GM12872 (cell line): ENCODE measurements at regions not wholly inside any gene's neighbourhood (a gene's known extent, or its start where the extent isn't known, plus 50 kb on each side); places are given as distances from the start of the nearest gene placed in this dataset.

Source experiments
- TF ChIP-seq, protein P1 (sequence below): IDR thresholded peaks from 3 replicates; pipeline ENCODE4 v1.5.1; 2011; ENCODE audit warnings: low read depth, mild to moderate bottlenecking, low read length, moderate library complexity; ENCODE audit not compliant: insufficient read depth

DNA sequence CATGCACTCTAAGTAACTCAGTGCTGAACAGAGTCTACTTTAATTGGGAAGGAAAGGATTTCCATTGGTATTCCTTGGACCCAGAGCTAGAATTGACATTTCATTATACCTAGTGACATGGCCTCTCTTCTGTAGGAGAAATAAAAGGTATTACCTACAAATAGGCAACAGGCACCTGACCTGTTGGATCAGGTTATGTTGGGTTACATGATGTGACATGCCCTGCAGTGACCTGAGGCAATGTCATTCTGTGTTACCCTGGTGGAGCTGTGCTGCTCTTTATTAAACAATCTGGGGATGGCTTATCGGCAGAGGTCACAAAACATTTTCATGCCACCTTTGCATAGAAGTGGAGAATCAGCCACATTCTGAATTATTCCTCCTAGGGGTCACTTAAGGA is 427.7 kb downstream of the MDFIC start:
- TF ChIP-seq, protein P1, sequence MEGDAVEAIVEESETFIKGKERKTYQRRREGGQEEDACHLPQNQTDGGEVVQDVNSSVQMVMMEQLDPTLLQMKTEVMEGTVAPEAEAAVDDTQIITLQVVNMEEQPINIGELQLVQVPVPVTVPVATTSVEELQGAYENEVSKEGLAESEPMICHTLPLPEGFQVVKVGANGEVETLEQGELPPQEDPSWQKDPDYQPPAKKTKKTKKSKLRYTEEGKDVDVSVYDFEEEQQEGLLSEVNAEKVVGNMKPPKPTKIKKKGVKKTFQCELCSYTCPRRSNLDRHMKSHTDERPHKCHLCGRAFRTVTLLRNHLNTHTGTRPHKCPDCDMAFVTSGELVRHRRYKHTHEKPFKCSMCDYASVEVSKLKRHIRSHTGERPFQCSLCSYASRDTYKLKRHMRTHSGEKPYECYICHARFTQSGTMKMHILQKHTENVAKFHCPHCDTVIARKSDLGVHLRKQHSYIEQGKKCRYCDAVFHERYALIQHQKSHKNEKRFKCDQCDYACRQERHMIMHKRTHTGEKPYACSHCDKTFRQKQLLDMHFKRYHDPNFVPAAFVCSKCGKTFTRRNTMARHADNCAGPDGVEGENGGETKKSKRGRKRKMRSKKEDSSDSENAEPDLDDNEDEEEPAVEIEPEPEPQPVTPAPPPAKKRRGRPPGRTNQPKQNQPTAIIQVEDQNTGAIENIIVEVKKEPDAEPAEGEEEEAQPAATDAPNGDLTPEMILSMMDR = no peak

DNA sequence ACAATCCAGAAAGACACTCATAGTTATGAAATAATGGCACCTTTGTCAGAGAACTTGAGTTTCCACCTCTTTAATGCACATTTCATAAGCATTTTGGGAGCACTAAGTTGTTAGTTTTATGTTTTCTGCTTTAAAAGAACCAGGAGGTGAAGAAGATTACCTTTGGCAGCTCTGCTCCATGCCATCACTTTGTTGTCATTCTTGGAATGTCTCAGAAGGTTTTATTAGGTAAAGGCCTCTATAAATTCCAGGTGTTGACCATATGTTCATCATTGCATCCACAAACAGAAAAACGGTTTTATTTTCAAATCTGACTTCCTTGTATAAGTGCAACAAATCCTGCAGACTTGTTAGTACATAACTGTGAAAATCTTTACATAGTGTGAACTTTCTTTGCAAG is 424.8 kb downstream of the MDFIC start:
- TF ChIP-seq, protein P1 = no peak

DNA sequence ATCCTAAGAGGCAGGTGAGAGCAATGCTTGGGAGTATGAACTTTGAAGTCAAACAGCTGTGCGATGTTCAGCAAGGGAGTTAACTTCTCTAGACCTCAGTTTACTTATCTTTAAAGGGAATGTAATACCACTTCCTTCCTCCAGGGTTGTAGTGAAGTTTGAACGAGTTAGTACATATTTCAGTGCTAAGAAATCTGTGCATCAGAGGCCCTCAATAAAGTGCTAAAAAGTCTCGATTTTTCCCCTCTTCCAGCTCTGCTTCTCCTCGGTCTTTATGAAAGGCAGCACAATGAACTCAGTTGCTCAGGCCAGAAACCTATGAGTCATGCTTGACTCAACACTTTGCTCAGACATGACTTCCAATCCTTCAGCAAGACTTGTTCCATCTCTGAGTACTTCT is 418.9 kb downstream of the MDFIC start:
- TF ChIP-seq, protein P1 = peak; percentile 52; the same call in 2 of the 3 replicates

DNA sequence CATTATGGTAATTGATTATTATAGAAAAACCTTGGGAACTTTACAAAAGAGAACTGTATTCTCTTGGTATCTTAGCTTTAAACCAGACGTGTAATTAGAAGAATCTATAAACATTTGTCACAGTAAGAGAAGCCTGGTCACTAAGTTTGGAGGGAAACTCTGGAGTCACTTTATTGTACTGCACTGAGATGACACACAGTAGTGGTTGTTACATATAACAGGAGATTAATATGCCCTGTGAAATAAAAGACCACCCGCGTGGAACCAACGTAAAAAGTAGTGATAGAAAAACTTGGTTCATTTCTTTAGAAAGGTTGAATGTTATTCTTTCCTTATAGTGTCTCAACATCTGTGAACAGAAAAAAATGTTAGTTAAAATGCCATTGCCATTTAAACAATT is 416.1 kb downstream of the MDFIC start:
- TF ChIP-seq, protein P1 = no peak

DNA sequence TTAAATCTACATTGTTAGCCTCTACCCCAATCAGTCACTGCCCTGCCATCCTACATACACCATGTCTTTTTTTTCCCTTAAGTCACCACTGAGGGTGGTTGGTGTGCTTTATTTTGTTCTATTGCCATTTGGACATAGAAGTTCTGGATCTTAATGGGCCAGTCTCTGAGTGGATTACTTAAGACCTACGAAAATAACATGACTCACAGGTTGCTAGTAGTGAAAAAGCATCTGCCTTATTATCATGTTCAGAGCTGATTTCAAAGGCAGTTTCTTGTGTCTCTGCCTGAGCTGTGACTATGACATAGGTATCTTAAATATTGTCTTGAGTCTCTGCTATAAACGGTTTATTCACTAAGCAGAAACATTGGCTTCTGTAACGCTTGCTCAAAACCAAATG is 410.8 kb downstream of the MDFIC start:
- TF ChIP-seq, protein P1 = no peak

DNA sequence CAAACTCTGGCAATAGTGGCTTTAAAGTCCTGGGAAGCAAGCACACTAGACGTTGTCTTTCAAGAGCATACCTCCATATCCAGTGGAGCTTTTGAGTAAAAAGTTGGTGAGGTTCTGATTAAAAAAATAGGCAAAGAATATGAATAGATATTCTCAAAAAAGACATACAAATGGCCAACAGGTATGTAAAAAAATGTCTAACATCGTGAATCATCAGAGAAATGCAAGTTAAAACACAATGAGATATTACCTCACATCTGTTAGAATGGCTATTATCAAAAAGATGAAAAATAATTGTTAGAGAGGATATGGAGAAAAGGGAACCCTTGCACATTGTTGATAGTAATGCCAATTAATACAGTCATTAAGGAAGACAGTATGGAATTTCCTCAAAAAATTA is 407.1 kb downstream of the MDFIC start:
- TF ChIP-seq, protein P1 = no peak

DNA sequence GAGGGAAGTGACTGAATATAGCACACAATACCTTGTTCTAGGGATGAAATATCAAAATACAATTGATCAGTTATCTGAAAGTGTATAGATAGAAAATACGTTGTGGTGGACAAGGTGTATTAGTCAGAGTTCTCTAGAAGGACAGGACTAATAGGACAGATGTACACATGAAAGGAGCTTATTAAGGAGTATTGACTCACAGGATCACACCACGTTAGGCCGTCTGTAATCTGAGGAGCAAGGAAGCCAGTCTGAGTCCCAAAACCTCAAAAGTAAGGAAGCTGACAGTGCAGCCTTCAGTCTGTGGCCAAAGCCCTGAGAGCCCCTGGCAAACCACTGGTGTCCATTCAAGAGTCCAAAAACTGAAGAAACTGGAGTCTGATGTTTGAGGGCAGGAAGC is 406.1 kb downstream of the MDFIC start:
- TF ChIP-seq, protein P1 = no peak

DNA sequence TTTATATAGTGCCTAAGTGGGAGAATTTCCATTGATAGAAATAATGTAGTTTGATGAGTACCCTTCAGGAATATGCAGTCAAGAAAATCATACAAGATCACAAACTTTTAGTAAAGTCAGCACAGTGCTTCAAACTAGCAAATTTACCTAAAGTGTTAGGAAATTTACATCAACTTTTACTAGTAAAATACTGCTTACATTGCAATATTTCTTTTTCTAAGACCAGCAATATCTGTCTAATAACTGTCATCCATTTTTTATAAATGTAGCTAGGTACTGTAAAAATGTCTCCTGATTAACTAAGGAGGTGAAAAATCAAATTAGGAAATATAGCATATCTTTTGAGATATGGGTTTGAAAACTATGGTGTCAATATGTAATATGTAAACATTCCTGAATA is 405.4 kb downstream of the MDFIC start:
- TF ChIP-seq, protein P1 = no peak
